T47D (cell line): ENCODE measurements at regions not wholly inside any gene's neighbourhood (a gene's known extent, or its start where the extent isn't known, plus 50 kb on each side); places are given as distances from the start of the nearest gene placed in this dataset.

Source experiments
- DNase-seq, 2 experiments: peaks; one replicate each; pipeline versions ENCODE4 v3.0.0 to v3.0.0-alpha.2; 2011 to 2012; ENCODE audit warnings: low read depth in 1 of 2, low spot score in 1 of 2
- JUND ChIP-seq: IDR thresholded peaks from 2 replicates; pipeline ENCODE4 v1.6.1; 2012; ENCODE audit warnings: low read depth
- in situ Hi-C: cut with HindIII; loops from 2 replicates; pipeline ENCODE4 v1.10.0; 2016; ENCODE audit warnings: low sequenced_read_pairs, low pct_unique_long_range_greater_than_20kb

- no peak for DNase-seq
- no peak for TF ChIP-seq JUND
- in situ Hi-C loops = no loop called here
These were observed 360.9 kb downstream of the AKAIN1 start for GRCh38 chr18:4836141-4836540.

GRCh38 chr18:4831791-4832375 is 365.2 kb downstream of the AKAIN1 start:
- in situ Hi-C loops = no loop called here
- DNase-seq = no peak
- no peak for TF ChIP-seq JUND

DNA sequence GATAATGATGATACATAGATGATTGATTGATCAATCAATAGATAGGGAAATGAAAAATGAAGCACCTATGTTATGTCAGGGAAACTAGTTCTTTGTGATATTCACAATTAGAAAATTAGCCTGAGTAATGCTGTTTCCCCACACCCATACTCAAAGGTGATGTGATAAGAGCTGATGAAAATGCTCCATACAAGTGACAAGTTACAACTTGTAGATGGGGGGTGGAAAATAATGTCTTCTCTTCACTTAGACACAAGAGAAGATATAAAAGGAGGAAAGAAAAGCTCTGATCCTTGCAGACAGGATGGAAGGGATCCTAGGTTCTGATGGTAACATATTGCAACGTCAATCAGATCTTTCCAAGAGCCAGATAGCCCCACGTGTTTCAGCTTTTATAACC is 365.9 kb downstream of the AKAIN1 start:
- DNase-seq = no peak
- TF ChIP-seq JUND = no peak
- in situ Hi-C loops = no loop called here

- in situ Hi-C loops = no loop called here
- no peak for DNase-seq
- no peak for TF ChIP-seq JUND
These were observed 368.0 kb upstream of the DLGAP1 start for GRCh38 chr18:4823091-4823490.

DNA sequence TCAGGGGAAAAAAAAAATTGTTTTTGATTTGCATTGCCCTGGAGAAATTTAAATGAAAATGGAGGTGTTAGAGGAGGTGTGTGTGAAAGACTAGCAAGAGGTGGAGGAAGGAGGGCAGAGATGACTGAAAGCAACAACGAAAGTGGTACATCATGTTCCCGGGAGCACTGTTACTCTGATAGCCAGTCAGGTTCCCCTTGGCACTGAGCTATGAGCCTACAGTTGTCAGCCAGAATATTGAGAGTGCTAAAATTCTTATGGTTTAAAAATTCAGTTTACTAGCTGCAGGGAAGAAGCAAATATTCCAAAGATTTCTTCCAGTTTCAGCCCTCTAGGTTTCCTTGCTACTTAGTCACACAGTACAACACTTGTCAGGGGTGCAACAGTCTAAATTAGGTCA is 366.7 kb upstream of the DLGAP1 start:
- in situ Hi-C loops = no loop called here
- no peak for TF ChIP-seq JUND

DNA sequence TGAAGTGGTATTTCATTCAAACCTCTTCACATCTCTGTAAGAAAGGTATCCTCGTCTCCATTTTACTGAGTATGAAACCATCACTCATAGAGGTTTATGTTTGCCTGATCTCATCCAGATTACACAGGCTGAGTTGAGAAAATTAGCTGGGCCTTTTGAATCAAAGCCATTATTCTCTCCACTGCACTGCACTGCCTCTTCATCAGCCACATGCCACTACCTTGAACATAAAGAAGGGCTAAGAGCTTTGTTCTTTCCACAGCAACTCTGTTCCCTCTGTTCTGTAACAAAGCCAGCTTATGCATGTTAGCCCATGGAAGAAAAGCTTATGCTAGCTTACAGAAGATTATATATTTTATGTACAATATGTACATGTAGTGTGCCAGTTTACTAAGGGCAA is 362.6 kb upstream of the DLGAP1 start:
- in situ Hi-C loops = no loop called here
- TF ChIP-seq JUND = no peak
- no peak for DNase-seq

More for the DNA sequence above, 366.7 kb upstream of the DLGAP1 start:
- DNase-seq = no peak

- no peak for DNase-seq
- no peak for TF ChIP-seq JUND
- in situ Hi-C loops = no loop called here
These were observed 358.6 kb upstream of the DLGAP1 start for GRCh38 chr18:4813708-4814107.

- no peak for TF ChIP-seq JUND
- in situ Hi-C loops = no loop called here
- no peak for DNase-seq
These were observed 353.8 kb upstream of the DLGAP1 start for GRCh38 chr18:4808891-4809290.

GRCh38 chr18:4807604-4808293 is 352.6 kb upstream of the DLGAP1 start:
- TF ChIP-seq JUND = no peak
- in situ Hi-C loops = no loop called here
- no peak for DNase-seq

DNA sequence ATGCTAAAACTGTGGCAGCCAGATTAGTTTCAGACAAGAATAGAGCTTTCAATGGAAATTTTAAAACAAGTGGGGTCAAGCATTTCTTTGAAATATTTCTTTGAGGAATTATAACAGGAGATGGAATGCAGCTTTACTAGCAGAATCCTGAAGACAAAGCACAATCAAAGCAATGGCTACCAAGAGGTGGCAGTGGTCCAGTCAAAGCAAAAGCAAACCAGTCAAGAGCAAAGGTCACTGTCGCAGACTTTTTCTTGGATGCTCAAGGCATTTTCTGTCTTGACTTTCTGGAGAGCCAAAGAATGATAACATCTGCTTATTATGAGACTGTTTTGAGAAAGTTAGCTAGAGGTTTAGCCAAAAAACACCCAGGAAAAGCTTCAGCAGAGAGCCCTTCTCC is 351.2 kb upstream of the DLGAP1 start:
- no peak for DNase-seq
- no peak for TF ChIP-seq JUND

DNA sequence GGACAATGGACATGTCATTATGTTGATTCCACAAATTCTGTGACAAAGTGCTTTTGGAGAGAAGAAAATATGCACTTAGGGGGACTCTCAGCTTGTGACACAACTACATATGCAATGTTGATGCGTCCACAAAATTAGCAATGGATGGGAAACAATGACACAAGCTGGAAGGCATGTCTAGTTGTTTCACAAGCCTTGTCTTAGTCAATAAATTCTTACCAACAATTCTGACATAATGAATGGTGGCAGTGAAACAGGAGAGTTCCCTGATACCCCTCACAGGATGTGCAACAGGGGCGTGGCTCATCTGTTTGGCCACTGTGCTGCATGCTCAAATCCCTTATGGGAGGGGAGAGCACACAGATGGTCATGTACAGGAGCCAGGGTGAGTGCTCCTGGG is 347.2 kb upstream of the DLGAP1 start:
- in situ Hi-C loops = no loop called here
- no peak for DNase-seq
- TF ChIP-seq JUND = no peak

More for the DNA sequence above, 351.2 kb upstream of the DLGAP1 start:
- in situ Hi-C loops = no loop called here

DNA sequence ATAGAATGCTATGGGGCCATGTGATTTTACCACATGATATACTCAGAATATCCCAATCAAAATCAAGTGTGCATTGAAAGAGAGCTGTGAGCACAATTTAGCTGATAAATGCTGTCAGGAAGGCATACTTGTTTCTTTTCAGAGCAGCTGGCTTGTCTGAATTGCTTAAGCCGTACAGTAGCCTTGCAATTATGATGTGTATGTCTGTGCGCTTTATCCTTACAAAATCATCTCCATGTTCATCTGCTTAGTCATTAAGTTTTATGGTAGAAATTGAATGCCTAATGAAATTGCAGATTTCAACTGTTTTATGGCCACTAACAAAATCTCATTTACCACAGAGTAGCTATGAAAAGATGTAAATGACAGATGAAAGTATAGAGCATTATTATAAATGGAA is 346.0 kb upstream of the DLGAP1 start:
- TF ChIP-seq JUND = no peak
- in situ Hi-C loops = no loop called here
- DNase-seq = no peak

- DNase-seq = no peak
- in situ Hi-C loops = no loop called here
- no peak for TF ChIP-seq JUND
These were observed 342.0 kb upstream of the DLGAP1 start for GRCh38 chr18:4797002-4797685.
